HCT116 (cell line): ENCODE measurements at regions not wholly inside any gene's neighbourhood (a gene's known extent, or its start where the extent isn't known, plus 50 kb on each side); places are given as distances from the start of the nearest gene placed in this dataset.

ENCODE experiments used
- EGR1 ChIP-seq: IDR thresholded peaks from 2 replicates; pipeline ENCODE4 v1.6.1; 2012; ENCODE audit warnings: low read depth
- POLR2A ChIP-seq: IDR thresholded peaks from 2 replicates; pipeline ENCODE4 v1.7.0; 2011; ENCODE audit warnings: borderline replicate concordance; ENCODE audit not compliant: insufficient read depth, insufficient read length; ENCODE audit errors: extremely low read depth
- POLR2AphosphoS5 ChIP-seq: IDR thresholded peaks from 2 replicates; pipeline ENCODE4 v1.6.1; 2011; ENCODE audit warnings: mild to moderate bottlenecking, low read depth, low read length, moderate library complexity
- SP1 ChIP-seq: IDR thresholded peaks from 2 replicates; pipeline ENCODE4 v1.6.1; 2012; ENCODE audit warnings: low read depth
- TF ChIP-seq, protein P1 (sequence below), 3 experiments: fragments of 200-600 bp in 1 of 3; sonication (generic) in 1 of 3; IDR thresholded peaks in 2 of 3; conservative IDR thresholded peaks in 1 of 3; 2 replicates each; pipeline ENCODE4 v1.5.1; 2012 to 2017; ENCODE audit warnings: low read depth in 2 of 3, low read length in 2 of 3, antibody characterized with exemption in 1 of 3, borderline replicate concordance in 1 of 3, control low read depth in 1 of 3, mild to moderate bottlenecking in 1 of 3, mixed read lengths in 1 of 3, mixed run types in 1 of 3, moderate library complexity in 1 of 3; ENCODE audit not compliant: insufficient read depth in 1 of 3

- TF ChIP-seq, protein P1, sequence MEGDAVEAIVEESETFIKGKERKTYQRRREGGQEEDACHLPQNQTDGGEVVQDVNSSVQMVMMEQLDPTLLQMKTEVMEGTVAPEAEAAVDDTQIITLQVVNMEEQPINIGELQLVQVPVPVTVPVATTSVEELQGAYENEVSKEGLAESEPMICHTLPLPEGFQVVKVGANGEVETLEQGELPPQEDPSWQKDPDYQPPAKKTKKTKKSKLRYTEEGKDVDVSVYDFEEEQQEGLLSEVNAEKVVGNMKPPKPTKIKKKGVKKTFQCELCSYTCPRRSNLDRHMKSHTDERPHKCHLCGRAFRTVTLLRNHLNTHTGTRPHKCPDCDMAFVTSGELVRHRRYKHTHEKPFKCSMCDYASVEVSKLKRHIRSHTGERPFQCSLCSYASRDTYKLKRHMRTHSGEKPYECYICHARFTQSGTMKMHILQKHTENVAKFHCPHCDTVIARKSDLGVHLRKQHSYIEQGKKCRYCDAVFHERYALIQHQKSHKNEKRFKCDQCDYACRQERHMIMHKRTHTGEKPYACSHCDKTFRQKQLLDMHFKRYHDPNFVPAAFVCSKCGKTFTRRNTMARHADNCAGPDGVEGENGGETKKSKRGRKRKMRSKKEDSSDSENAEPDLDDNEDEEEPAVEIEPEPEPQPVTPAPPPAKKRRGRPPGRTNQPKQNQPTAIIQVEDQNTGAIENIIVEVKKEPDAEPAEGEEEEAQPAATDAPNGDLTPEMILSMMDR (IDR thresholded peaks at IDR 0.05 in 2 of 3, conservative IDR thresholded peaks at IDR 0.05 in 1 of 3; ENCODE audit: borderline replicate concordance in 1 of 3, insufficient read depth in 1 of 3, low read depth in 2 of 3, low read length in 2 of 3), result no peak
- TF ChIP-seq SP1, result no peak
- no peak for TF ChIP-seq EGR1
- no peak for TF ChIP-seq POLR2A
- TF ChIP-seq POLR2AphosphoS5, result no peak
Observed at GRCh38 chr10:2076528-2076927, 339.2 kb upstream of the ADARB2 start.
